HG03025 (cell line): ENCODE measurements at regions not wholly inside any gene's neighbourhood (a gene's known extent, or its start where the extent isn't known, plus 50 kb on each side); places are given as distances from the start of the nearest gene placed in this dataset.
"Not testable (repeated sequence)": the region's sequence is repeated elsewhere in the genome, so short reads cannot be mapped to it uniquely, and the experiment has no call there.

Source experiments
- ATAC-seq: cut with Tn5 transposase; IDR thresholded peaks from one replicate; pipeline ENCODE4 v1.9.1; 2021; ENCODE audit warnings: mild to moderate bottlenecking, moderate library complexity; ENCODE audit not compliant: unreplicated experiment, low FRiP score

DNA sequence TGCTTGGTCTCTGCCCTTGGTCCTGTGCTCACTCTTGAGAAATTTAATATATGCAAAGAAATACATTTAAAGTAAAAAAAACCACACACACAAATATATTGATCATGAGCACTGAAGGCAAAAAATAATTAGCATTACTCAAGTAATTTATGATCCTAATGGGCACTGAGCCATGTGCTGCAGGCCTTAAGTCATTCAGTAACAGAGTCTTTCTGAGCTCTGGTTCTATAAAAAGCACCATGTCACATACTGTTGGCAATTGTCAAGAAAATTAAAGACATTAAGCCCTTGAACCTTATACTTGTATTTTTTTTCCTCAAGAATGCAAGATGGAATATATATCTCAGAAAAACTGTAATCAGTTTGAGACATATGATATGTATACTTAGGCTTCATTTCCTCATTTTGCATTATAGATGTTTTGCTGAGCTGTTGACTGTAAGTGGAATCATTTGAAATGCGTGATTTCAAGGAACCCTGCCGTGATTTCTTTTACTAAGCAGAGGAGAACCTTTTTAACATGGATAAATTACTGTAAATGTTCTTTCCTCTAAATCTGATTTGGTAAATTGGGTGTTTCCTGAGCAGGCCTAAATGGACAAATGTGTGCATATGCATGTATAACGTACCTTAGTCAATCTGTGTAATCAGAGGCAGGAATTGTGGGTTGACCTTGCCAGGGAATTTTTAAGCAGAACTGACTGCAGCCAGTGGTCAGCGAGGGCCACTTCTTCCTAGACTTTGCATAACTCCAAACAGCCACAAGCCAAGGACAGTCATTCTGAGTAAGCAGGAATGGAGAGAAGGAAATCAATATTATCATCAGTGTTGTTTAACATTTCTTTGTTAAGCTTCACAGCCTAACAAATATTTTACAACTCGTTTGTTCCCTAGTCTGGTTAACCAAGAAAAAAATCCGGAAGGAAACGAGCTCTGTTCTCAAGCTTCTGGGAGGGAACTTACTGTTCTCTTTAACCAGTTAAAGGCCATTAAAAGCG lies 191.5 kb upstream of the ATP5MC3 start:
- ATAC-seq: no peak

DNA sequence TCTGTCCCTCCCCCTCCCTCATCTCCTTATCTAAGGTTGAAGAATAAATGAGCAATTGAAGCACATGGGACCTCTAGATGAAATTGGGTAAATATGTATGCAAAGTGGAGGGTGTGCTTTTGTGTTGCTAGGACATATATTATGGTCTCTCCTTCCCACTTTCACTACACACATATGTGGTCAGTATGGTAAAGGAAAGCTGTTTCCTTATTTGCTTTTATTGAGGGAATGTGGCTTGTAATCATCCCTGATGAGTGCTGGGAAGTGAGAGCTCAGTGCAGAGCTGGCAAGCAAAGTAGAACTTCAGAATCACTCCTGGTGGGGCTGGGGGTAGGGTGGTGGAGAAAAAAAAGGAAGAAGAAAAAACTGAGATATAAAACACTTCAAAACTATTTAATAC lies 189.9 kb upstream of the ATP5MC3 start:
- ATAC-seq: no peak

DNA sequence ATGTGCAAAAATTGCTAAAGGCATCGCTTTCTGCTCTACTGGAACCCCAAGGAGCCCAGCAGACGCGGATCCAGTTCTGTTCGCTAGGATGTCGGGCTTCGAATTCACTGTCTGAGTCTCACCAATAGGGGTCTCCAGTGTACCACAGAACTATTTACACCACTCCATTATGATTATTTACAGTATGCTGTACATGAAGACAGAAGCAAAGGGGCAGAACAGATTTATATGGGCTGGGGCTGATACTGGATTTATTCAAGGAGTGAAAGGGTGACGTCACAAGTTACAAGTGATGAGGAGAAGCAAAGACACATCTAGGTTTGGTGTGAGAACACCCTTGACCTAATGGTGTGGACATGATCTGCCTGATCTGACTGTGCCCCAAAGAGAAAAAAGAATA lies 185.3 kb upstream of the ATP5MC3 start:
- peak; percentile 77 for ATAC-seq

DNA sequence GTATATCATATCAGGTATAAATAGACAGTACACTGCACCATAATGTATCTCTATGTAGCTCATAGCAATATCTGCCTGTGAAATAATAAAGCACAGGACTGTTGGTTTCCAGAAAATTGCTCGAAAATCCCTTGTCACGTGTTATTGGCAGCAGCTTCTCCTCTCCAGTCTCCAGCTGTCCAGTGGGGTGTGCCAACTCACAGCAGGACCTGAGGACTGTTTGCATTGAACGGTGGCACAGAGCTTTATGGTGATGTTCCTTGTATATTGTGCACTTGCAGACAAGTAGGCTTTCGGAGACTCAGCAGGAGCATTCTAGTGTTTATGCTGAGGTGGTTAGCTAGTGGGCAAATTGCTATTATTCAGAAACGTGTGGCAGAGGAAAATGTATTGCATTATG lies 182.2 kb upstream of the ATP5MC3 start:
- no peak for ATAC-seq

DNA sequence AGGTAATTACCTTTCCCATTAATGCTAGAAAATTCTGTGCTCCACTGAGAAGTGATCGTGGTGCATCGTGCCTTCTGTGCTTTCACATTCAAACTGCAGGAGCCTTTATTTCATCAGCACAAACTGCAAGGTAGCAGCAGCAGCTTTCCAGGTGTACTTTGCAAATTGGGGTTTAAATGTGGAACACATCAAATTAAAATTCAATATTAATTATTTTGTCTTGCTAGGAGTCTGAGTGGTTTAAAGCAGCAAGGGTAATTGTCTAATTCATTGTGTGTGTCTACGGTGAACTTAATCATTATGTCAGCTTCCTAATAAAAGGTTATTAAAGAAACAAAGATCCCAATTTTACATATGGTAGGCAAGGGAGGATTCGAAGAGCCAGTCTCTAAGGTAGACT lies 180.8 kb upstream of the ATP5MC3 start:
- no peak for ATAC-seq

DNA sequence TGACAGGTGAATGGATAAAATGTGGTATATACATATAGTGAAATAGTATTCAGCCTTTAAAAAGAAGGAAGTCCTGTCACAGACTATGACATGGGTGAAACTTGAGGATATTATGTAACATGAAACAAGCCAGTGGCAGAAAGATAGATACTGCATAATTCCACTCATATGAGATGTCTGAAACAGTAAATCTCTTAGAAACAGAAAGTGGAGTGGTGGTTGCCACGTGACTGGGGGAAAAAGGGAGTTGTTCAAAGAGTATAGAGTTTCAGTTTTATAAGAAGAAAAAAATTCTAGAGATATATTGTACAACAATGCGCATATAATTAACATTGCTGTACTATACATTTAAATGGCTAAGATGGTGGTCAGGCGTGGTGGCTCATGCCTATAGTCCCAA lies 178.2 kb upstream of the ATP5MC3 start:
- ATAC-seq: no peak

DNA sequence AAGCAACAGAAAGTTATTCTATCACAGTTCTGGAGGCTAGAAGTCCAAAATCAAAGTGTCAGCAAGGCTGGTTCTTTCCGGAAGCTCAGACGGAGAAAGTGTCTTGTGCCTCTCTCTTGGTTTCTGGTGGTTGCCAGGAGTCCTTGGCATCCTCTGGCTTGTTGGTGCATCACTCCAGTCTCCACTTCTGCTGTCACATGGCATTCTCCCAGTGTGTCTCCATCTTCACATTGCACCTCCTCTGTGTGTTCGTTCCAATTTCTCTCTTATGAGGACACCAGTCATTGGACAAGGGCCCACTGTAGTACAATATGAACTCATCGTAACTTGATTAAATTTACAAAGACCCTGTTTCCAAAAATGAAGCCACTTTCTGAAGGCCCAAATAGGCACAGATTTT lies 175.4 kb upstream of the ATP5MC3 start:
- ATAC-seq: no peak

DNA sequence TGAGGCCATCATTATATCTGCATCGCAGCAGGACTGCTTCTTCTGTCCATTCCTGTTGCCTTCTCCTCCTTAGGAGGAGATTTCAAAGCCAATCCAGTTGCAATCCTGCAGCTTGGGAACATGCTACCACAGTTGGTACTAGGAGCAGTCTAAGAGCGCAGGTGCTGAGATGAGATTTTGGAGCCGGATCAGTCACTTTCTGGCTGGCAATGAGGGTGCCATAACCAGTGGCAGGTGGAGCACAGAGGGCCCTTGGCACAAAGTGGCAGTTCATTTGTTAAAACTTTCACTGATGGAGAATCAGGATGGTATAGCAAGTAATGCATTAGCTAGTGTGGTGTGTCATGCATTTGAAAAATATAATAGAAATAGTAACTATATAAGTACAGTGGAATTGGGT lies 173.7 kb upstream of the ATP5MC3 start:
- no peak for ATAC-seq

DNA sequence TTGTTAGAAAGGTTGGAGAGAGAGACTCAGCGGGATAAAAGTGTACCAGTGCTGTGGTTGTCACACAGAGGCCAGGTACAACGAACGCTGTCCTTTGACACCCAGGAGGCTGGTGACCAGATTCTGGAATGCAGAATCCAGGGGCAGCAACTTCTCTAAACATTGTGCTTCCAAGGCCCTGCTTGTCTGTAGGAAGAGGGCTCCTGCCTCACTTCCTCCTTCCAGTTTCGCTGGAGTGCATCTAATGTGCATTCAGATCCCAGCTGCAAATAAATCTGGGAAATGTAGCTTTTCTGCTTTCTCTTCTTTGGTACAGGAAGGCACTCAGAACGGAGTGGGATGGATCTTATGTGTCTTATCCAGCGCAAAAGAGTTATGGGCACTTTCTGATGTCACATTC lies 171.8 kb upstream of the ATP5MC3 start:
- no peak for ATAC-seq

DNA sequence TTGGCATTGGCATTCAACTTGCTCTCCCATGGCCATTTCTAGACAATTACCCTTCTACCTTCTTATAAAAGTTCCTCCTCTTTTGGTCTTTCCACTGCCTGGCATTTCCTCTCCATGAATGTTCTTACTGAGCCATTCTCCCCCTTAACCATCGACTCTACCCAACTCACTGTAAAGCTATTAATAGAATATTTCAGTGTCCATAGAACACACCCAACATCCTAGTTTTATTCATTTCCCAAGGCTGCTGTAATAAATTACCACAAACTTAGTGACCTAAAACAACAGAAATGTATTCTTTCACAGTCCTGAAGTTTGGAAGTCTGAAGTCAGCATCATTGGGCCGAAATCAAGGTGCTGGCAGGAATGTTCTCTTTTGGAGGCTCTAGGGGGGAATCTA lies 170.0 kb upstream of the ATP5MC3 start:
- no peak for ATAC-seq

DNA sequence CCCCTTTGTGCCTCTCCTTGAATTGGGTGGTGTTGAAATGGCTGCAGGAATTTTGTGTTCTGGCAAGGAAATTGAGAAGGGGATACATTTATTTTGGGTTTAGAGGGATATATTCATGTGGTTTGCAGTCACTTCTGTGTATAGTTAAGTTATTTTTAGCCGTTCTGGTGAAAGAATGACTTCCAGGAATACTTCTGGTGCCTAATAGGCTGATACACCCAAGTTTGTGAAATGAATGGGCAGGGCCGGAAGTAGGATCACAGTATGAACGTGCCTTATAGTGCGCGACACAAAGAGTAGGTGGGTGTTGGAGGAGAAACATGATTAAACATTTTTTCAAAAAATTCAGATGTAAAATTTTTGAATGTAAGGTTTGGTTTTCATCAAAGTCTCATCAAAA lies 168.6 kb upstream of the ATP5MC3 start:
- ATAC-seq: no peak

DNA sequence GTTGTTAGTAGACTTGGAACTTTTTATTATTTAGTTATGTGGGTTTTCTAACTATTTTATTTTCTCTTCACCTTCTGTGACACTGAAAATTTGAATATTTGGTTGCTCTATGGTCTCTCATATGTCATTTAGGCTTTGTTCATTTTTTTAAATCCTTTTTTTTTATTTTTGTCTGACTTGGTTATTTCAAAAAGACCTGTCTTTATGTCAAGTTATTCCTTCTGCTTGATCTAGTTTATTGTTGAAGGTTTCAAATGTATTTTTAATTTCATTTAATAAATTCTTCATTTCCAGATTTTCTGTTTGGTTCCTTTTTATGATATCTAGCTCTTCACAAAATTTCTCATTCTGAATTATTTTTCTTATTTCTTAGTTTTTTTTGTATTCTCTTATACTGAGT lies 160.6 kb upstream of the ATP5MC3 start:
- no peak for ATAC-seq

DNA sequence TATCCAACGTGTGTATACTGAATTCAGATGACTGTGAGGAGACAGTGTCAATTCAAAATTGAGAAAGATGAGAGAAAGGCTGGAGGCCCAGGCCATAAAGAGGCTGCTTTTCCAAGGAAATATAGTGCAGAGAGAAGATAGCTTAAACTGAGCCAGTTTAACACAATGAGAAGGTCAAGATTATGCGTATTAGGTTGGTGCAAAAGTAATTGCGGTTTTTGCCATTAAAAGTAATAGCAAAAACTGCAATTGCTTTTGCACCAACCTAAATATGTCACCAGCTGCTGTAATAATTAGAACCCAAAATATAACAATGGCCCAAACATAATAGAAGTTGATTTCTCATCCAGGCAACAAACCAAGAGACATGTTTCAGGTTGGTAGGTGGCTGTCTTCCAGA lies 148.7 kb upstream of the ATP5MC3 start:
- no peak for ATAC-seq

DNA sequence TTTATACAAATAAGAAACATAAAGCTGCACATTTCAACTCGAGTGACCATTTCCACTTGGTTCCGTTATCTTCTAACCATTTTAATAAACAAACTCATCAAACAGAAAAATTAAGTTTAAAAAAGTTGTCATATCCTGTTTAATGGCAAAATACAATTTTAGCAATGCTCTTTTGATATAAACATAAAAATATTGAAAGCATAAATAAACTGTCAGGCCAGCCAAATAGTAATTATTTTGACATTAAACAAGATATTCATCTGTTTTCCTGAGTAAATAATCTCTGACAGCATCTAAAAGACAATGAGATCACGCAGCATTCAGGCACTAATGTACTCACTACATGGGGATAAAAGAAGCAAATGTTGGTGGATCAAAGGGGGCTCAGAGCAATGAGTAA lies 145.3 kb upstream of the ATP5MC3 start:
- no peak for ATAC-seq

DNA sequence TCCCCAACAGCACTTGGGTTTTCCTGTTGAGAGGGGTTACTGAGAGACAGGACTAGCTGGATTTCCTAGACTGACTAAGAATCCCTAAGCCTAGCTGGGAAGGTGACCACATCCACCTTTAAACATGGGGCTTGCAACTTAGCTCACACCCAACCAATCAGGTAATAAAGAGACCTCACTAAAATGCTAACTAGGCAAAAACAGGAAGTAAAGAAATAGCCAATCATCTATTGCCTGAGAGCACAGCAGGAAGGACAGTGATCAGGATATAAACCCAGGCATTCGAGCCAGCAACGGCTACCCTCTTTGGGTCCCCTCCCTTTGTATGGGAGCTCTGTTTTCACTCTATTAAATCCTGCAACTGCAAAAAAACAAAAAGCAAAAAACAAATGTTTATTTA lies 144.7 kb upstream of the ATP5MC3 start:
- not testable (repeated sequence) for ATAC-seq

DNA sequence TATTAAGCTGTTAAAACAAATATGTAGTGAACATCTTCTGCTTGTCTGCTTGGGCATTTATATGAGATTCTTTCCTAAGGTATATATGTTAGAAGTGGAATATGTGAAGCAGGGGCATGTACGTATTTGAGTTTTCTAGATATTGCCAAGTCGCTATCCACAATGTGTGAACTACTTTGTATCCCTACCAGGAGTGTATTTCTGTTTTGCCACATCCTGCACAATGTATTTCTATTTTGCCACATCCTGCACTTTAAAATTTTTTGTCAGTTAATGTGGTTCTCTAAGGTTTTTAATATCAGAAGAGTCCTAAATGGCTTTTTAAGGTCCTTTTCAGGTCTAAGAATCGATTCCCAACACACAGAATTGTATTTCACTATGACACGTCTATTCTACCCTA lies 141.7 kb upstream of the ATP5MC3 start:
- no peak for ATAC-seq

DNA sequence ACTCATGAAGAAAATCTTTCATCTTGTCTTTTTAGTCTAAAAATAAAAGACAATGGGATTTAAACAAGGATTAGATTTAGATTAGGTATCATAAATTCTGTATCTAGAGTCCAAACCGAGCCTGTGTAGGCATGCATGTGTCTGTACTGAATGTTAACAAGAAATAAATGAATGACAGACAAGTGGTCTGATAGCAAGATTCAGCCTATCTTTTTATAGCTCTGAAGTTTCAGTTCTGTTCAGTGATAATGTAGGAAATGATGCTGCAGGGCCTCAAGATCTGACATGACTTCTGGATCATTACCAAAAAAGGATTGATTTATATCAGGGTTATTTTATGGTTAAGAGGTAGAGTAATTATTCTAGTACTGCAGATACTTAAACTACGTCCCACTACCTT lies 137.0 kb upstream of the ATP5MC3 start:
- no peak for ATAC-seq

DNA sequence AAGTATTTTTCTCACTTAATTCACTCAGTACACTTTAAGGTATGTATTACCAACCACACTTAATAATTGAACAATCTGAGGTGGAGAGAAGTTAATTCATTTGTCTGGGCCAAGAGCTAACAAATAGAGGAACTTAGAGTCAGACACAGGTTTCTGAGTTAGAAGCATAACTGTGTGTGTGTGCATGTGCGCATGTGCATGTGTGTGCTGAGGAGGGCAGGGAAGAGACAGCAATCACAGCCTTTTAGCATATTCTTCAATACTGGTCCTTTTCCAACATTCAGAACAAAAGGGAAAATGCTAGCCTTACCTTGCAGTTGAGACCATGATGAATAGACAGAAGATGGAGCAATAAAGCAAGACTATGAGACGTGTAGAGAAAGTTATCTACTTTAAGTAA lies 136.2 kb upstream of the ATP5MC3 start:
- ATAC-seq: no peak

DNA sequence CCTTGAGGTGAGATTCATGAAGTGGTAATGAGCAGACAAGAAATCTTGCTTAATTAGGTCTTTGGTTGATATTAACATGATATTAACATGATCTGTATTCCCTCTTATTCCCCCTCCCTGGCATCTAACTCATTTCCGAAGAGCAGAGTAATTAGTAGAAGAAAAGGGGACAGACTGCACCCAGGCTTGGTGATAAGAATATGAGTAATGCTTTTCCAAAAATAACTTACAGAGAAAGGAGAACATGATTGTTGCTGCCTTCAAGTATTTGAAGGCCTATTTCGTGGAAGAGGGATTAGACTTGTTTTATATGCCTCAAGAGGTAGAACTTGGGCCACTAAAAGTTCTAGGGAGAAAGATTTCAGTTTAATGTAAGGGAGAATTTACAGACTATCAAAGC lies 130.6 kb upstream of the ATP5MC3 start:
- no peak for ATAC-seq

DNA sequence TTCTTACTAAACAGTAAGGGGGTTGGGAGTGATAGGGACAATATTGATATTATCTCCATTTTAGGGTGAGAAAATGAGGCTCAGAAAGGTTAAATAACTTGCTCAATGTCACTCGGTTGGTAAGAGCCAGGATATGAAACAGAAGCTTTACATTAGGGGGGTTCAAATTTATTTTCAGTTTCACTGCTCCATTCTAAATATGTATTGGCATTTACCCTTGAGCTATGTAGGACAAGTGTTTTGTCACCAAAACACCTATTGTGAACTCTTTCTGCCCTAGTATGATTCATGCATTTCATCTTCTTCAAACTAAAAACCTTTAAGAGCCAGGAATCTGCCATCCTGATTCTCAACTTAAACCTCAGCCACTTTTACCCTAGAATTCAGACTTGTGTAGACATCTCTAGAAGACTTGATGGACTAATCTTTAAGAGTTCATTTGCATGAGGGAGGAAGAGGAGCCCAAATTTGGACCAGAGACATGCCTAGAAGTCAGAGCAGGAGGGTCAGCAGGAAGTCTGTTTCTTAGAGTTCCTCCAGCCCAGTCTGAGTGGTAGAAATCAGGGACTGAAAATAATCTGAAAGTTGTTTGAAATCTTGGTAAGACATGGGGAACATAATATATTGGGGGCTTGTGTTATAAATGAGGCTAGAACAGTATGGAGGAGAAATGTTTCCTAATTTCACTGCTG lies 129.4 kb upstream of the ATP5MC3 start:
- no peak for ATAC-seq

DNA sequence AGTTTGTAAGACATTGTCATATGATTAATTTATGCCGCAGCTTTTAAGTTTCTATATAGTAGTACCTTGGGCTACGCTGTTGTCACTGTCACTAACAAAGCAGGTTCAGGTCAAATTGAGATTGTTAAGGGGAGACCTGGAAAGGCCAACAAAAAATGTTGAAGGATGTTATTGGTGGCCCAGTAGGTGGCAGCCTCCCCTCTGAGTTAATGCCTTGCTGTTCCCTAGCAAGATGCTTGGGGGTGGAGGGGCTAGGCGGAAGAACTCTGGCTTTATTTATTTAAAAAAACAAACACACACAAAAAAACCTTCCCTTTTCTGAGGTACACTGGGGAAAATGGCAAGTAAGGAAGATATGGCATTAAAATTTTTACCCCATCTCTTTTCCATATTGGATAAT lies 128.3 kb upstream of the ATP5MC3 start:
- no peak for ATAC-seq

DNA sequence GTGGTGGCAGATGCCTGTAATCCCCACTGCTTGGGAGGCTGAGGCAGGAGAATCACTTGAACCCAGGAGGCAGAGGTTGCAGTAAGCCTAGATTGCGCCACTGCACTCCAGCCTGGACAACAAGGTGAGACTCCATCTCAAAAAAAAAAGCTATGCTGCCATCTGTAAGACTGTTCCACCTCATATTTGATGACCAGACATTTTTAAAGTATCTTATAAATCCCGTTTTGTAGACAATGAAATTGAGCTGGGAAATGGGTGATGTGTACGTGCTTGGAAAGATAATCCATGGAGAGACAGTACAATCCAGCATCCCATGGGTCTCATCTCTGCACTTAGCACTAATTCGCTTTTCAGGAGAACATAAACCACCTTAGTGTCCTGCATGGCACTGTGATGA lies 126.5 kb upstream of the ATP5MC3 start:
- ATAC-seq: no peak
